ENCODE measurements at regions not wholly inside any gene's neighbourhood (a gene's known extent, or its start where the extent isn't known, plus 50 kb on each side); places are given as distances from the start of the nearest gene placed in this dataset.

DNA sequence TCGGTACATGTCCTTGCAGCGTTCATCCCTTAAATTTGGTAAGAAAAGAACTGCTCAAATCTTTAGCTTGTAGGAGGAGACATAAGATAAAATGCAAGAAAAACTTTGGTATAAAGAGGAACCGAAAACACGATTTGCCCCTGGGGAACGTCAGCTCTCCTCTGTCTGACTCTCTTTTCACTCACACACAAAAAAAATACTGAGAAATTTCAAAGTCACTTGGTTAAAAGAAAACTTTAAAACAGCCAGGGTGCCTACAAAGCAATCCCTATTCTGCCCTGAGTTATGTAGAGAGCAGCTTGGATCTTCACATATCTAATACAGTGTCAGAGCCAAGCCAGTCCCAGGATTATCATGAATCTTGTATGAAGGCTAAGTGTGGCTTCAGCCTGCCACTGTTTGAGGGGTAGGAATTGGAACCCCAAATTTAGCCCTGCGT, 248.5 kb upstream of the CXXC4 start:
- TF ChIP-seq FOXM1 (IDR thresholded peaks at IDR 0.05; ENCODE audit: borderline replicate concordance) = no peak
- TF ChIP-seq ARNT (IDR thresholded peaks at IDR 0.05) = no peak
- no peak for TF ChIP-seq FOXK2 (IDR thresholded peaks at IDR 0.05)
- no peak for TF ChIP-seq BHLHE40 (IDR thresholded peaks at IDR 0.05; ENCODE audit: borderline replicate concordance)
- TF ChIP-seq ELF4 (IDR thresholded peaks at IDR 0.05) = no peak
- TF ChIP-seq L3MBTL2 (conservative IDR thresholded peaks at IDR 0.05) = no peak
- TF ChIP-seq SUZ12 (IDR thresholded peaks at IDR 0.05) = no peak
- no peak for TF ChIP-seq HDGF (IDR thresholded peaks at IDR 0.05; ENCODE audit: borderline replicate concordance)
- TF ChIP-seq SP1 (IDR thresholded peaks at IDR 0.05) = no peak
- TF ChIP-seq LEF1 (IDR thresholded peaks at IDR 0.05; ENCODE audit: borderline replicate concordance) = no peak
- TF ChIP-seq FOXA1 (IDR thresholded peaks at IDR 0.05) = no peak
- TF ChIP-seq TARDBP (IDR thresholded peaks at IDR 0.05) = no peak

All from HEK293T (cell line).